OCI-LY7 (cell line): ENCODE measurements at regions not wholly inside any gene's neighbourhood (a gene's known extent, or its start where the extent isn't known, plus 50 kb on each side); places are given as distances from the start of the nearest gene placed in this dataset.

Experiments
- EZH2phosphoT487 ChIP-seq: fragments of 200-600 bp; sonication (generic); IDR thresholded peaks from 2 replicates; pipeline ENCODE4 v1.6.1; 2018; ENCODE audit warnings: low read depth, borderline replicate concordance, mild to moderate bottlenecking, mixed run types, antibody characterized with exemption, low read length, moderate library complexity, mixed read lengths
- TF ChIP-seq, protein P1 (sequence below): fragments of 200-600 bp; sonication (generic); conservative IDR thresholded peaks from 2 replicates; pipeline ENCODE4 v1.5.1; 2014; ENCODE audit warnings: mild to moderate bottlenecking, antibody characterized with exemption, low read length, moderate library complexity, mixed read lengths

DNA sequence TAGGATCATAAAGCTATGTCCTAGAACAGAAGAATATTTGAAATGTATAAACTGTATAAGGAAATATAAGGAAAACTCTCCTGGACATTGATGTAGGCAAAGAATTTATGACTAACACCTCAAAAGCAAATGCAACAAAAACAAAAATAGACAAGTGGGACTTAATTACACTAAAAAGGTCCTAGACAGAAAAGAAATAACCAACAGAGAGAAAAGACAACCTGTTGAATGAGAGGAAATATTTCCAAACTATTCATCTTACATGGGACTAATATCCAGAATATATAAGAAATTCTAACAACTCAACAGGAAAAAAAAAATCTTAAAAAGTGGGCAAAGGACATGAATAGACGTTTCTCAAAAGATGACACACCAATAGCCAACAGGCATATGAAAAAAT is 54.4 kb upstream of the PRDX4 start:
- TF ChIP-seq, protein P1, sequence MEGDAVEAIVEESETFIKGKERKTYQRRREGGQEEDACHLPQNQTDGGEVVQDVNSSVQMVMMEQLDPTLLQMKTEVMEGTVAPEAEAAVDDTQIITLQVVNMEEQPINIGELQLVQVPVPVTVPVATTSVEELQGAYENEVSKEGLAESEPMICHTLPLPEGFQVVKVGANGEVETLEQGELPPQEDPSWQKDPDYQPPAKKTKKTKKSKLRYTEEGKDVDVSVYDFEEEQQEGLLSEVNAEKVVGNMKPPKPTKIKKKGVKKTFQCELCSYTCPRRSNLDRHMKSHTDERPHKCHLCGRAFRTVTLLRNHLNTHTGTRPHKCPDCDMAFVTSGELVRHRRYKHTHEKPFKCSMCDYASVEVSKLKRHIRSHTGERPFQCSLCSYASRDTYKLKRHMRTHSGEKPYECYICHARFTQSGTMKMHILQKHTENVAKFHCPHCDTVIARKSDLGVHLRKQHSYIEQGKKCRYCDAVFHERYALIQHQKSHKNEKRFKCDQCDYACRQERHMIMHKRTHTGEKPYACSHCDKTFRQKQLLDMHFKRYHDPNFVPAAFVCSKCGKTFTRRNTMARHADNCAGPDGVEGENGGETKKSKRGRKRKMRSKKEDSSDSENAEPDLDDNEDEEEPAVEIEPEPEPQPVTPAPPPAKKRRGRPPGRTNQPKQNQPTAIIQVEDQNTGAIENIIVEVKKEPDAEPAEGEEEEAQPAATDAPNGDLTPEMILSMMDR: no peak
- TF ChIP-seq EZH2phosphoT487: no peak
